ENCODE measurements at regions not wholly inside any gene's neighbourhood (a gene's known extent, or its start where the extent isn't known, plus 50 kb on each side); places are given as distances from the start of the nearest gene placed in this dataset.

- TF ChIP-seq, protein P1, sequence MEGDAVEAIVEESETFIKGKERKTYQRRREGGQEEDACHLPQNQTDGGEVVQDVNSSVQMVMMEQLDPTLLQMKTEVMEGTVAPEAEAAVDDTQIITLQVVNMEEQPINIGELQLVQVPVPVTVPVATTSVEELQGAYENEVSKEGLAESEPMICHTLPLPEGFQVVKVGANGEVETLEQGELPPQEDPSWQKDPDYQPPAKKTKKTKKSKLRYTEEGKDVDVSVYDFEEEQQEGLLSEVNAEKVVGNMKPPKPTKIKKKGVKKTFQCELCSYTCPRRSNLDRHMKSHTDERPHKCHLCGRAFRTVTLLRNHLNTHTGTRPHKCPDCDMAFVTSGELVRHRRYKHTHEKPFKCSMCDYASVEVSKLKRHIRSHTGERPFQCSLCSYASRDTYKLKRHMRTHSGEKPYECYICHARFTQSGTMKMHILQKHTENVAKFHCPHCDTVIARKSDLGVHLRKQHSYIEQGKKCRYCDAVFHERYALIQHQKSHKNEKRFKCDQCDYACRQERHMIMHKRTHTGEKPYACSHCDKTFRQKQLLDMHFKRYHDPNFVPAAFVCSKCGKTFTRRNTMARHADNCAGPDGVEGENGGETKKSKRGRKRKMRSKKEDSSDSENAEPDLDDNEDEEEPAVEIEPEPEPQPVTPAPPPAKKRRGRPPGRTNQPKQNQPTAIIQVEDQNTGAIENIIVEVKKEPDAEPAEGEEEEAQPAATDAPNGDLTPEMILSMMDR (conservative IDR thresholded peaks at IDR 0.05 in 1 of 2, IDR thresholded peaks at IDR 0.05 in 1 of 2; ENCODE audit: low read depth in 1 of 2, low read length in 2 of 2) = no peak
- TF ChIP-seq EZH2 (IDR thresholded peaks at IDR 0.05; ENCODE audit: low read length, missing control alignments) = no peak
Observed at GRCh38 chr7:156100086-156100485, 287.8 kb upstream of the SHH start.
